ENCODE measurements at regions not wholly inside any gene's neighbourhood (a gene's known extent, or its start where the extent isn't known, plus 50 kb on each side); places are given as distances from the start of the nearest gene placed in this dataset.

DNA sequence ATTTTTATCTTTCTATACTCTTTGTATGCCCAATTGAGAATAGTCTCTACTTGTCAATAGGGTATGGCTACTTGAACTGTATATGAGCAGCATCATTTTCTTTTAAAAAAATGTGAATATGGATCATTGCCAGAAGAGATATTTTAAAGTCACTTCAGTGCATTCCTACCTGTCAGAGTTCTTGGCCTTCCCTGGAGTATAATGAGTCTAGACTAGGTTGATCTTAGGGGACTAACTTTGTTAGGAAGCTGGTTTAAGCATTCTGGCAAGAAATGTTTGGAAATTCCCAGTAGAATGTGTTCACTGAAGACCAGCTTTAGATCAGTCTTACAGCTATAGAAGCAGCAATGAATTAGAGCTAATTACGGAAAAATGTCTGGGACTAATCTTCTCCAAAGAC, 178.2 kb downstream of the FAT4 start:
- DNase-seq (ENCODE audit: low spot score) = no peak
- H3K4me3 Mint-ChIP-seq = no peak overlapping the region
- no peak for TF ChIP-seq CBFB (CRISPR knock-in tag; IDR thresholded peaks at IDR 0.05; ENCODE audit: low read depth)
- TF ChIP-seq ETV6 (CRISPR knock-in tag; IDR thresholded peaks at IDR 0.05) = no peak
- no peak for TF ChIP-seq ERG (CRISPR knock-in tag; IDR thresholded peaks at IDR 0.05)
- no peak for TF ChIP-seq ELF4 (CRISPR knock-in tag; IDR thresholded peaks at IDR 0.05; ENCODE audit: low read depth)
- TF ChIP-seq, protein P1, sequence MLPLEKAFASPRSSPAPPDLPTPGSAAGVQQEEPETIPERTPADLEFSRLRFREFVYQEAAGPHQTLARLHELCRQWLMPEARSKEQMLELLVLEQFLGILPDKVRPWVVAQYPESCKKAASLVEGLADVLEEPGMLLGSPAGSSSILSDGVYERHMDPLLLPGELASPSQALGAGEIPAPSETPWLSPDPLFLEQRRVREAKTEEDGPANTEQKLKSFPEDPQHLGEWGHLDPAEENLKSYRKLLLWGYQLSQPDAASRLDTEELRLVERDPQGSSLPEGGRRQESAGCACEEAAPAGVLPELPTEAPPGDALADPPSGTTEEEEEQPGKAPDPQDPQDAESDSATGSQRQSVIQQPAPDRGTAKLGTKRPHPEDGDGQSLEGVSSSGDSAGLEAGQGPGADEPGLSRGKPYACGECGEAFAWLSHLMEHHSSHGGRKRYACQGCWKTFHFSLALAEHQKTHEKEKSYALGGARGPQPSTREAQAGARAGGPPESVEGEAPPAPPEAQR (CRISPR knock-in tag; IDR thresholded peaks at IDR 0.05) = no peak
- TF ChIP-seq CTCF (IDR thresholded peaks at IDR 0.05) = no peak
- no peak for TF ChIP-seq PRRX2 (CRISPR knock-in tag; IDR thresholded peaks at IDR 0.05)
- TF ChIP-seq ZNF263 (CRISPR knock-in tag; IDR thresholded peaks at IDR 0.05; ENCODE audit: low read depth) = no peak
- no peak for TF ChIP-seq GRHL2 (CRISPR knock-in tag; IDR thresholded peaks at IDR 0.05; ENCODE audit: insufficient replicate concordance, severe bottlenecking)
- no peak for TF ChIP-seq STAT6 (CRISPR knock-in tag; conservative IDR thresholded peaks at IDR 0.05; ENCODE audit: low read depth)
- no peak for TF ChIP-seq ZNF121 (CRISPR knock-in tag; IDR thresholded peaks at IDR 0.05)
- TF ChIP-seq NFATC4 (CRISPR knock-in tag; IDR thresholded peaks at IDR 0.05) = no peak
- TF ChIP-seq ZNF396 (CRISPR knock-in tag; IDR thresholded peaks at IDR 0.05; ENCODE audit: borderline replicate concordance) = no peak
- no peak for TF ChIP-seq EMX1 (CRISPR knock-in tag; IDR thresholded peaks at IDR 0.05)
- TF ChIP-seq GTF2I (CRISPR knock-in tag; conservative IDR thresholded peaks at IDR 0.05) = no peak
- no peak for TF ChIP-seq ARID4B (CRISPR knock-in tag; IDR thresholded peaks at IDR 0.05; ENCODE audit: borderline replicate concordance)
- TF ChIP-seq ZNF423 (CRISPR knock-in tag; IDR thresholded peaks at IDR 0.05) = no peak
- ChIA-PET POLR2A (no interaction called here), CTCF (no interaction called here)
- peaks cover 4% of the 10 kb centered on the region for H3K4me1 Mint-ChIP-seq
- no peak overlapping the region for H3K27ac Mint-ChIP-seq
- no peaks in the 10 kb centered on the region for H3K27me3 Mint-ChIP-seq (ENCODE audit: low read depth)
- H3K36me3 Mint-ChIP-seq = peaks cover 12% of the 10 kb centered on the region
- H3K9me3 Mint-ChIP-seq = no peaks in the 10 kb centered on the region; the same call in 1 of the 2 replicates
- no peak for ATAC-seq
